DMS79 treated with DMSO at 0.1 percent for 48 hours (cell line): ENCODE measurements at regions not wholly inside any gene's neighbourhood (a gene's known extent, or its start where the extent isn't known, plus 50 kb on each side); places are given as distances from the start of the nearest gene placed in this dataset.
"Not testable (repeated sequence)": the region's sequence is repeated elsewhere in the genome, so short reads cannot be mapped to it uniquely, and the experiment has no call there.

ENCODE experiments used
- DNase-seq: peaks from one replicate; lab custom pipeline; 2025; lab: John Stamatoyannopoulos, UW

DNA sequence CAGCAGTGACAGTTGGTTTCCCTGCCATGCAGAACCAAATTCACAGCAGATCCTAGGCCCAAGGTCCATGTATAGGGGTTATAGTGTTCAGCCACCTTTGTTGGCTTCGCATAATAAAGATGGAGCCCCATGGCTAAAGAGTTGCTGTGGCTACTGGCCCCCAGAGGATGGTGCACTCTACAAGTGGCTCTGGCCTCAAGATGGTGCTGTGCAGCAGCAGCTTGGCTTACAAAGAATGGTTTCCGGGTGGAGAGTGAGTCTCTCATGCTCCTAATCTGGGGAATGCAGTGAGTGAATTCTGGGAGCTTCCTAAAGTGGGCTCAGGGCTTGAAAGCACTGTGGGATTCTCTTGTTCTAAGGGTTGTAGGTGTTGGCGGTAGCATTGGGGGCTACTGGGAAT lies 1199.7 kb downstream of the CNTNAP5 start:
- no peak for DNase-seq

DNA sequence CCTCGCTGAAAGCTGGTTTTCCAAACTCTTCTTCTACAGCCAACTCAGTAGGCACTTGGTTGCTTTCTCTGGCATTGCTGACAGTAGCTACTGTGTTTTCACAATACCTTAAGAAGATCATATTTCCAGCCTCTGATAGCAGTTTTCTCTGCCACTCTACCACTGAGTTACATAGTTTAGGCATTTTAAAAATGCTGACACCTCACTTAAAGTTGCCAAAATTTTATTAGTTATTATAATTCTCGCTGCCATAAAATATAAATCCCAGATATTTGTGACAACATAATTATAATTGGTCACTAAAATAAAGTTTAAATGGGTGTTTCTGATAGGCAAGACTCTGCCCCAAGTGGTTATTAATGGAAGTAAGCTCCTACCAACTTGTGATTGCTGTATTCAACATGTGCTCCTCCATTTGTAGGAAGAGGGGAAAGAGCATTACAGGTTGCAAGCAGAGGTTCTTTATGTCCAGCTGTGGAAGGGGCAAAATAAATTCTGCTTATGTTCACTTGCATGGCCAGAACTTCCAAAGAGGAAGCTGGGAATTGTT lies 1202.8 kb downstream of the CNTNAP5 start:
- no peak for DNase-seq

DNA sequence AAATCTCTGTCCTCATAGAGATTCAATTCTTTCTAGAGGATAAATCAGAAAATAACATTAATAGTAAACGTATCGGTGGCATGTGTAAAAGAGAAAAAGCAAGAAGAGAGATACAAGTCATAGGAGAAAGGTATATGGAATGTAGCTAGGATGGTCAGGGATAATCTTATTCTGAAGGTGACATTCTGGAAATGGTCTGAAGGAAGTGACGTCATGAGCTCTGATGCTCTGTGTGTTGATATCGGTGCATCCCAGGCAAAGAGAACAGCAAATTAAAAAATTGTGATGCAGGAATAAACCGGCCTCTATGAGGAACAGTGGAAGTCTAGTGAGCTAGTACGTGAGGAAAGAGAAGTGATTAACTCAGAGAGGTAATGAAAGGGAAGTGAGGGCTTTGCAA lies 1215.8 kb downstream of the CNTNAP5 start:
- DNase-seq = no peak

DNA sequence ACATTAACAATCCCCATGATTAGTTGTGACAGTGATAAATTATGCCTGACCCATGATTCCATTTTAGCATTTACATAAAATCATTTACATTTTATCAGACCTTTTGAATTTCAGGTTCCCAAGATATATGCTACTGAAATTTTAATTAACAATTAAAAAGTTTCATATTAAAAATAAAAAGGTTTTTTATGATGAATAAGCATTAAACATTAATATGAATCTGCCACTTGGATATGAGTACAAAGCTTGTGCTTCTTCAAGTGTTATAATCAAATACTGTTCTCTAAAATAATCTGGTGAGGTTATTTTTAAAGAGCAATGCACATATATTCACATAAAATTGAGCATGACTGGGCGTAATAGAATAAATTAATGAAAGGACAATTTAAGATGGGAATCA lies 1218.0 kb downstream of the CNTNAP5 start:
- DNase-seq = no peak

DNA sequence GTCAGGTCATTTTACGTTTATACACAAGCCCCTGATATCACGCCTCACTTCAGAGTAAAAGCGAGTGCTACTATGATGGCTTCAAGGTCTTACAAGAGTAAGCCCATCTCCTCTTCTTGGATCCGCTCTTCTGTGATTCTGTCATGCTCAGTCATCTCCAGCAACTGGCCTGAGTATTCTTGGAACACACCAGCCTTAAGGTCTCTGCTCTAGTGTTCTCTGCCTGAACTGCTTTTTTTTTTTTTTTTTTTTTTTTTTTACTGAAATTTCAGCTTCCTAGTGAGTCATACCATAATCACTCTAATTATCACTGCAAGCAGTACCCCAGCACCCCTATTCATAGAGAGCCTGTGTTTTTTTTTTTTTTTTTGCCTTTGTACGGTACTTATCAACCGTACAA lies 1228.9 kb downstream of the CNTNAP5 start:
- DNase-seq = no peak

DNA sequence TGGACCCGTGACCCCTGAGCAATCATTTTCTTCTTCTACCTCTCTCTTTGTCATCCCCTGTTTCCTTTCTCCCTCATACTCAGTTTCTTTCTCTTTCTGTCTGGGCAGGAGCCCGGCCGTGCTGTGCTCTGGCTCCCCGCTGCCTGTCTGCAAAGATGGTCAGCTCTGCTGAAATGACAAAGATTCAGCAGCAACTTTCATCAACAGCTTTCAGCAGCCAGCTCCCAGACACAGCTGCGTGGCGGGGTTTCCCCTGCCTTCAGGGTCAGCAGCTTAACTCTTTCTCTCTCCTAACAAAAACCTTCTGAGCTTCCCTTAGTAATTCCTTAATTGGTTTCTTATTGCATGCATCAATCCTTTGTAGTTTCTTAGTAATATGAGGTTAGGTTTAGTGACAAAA lies 1234.4 kb downstream of the CNTNAP5 start:
- no peak for DNase-seq

DNA sequence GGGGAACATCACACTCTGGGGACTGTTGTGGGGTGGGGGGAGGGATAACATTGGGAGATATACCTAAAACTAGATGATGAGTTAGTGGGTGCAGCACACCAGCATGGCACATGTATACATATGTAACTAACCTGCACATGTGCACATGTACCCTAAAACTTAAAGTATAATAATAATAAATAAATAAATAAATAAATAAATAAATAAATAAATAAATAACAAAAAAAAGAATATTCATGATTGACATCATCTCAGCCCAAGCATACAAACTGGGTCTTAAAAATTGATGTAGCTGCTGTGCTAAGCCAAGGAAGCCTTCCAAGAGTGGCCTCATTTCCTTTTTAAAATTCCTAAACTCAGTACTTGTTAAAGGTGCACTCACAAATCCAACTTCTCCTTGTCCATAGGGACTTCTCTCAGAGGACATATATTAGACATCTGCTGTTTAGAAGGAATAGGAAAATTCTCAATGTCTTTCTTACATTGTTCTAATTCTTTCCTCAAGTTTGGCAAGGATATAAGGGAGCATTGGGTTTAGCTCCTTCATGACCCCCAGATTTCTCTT lies 1235.4 kb downstream of the CNTNAP5 start:
- not testable (repeated sequence) for DNase-seq

DNA sequence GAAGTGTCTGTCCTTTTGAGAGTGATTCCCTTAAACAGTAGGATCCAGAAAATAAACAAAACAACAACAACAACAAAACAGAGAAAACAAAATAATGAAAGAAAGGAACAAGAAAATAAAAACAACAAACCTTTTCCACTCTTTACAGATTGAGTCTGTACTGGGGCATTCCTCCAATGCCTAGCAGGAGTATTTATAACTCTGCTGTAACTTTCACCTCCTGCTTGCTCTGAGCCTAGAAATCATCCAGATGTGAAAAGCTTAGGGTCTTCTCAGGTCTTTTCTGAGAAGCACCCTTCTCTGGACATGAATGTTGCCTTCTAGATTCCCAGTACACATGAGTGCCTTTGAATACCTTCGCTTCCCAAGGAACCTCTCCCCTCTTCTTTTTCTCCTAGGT lies 1239.4 kb downstream of the CNTNAP5 start:
- no peak for DNase-seq

DNA sequence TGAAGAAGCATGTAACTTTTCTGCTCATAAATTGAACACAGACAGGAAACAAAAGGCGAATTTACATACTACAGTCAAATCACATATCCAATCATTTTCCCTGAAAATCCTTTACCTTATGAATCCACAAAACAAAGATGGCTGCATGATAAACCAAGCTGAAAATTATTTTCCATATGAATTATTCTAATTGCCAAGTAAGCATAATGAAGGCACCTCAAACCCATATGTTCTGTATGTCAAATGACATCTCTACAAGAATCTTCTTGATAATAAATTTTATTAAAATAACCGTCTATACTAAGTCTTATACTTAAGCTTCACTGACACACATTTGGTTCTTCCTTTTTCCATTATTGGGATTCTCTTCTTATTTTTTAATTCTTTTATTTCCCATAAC lies 1242.6 kb downstream of the CNTNAP5 start:
- no peak for DNase-seq

DNA sequence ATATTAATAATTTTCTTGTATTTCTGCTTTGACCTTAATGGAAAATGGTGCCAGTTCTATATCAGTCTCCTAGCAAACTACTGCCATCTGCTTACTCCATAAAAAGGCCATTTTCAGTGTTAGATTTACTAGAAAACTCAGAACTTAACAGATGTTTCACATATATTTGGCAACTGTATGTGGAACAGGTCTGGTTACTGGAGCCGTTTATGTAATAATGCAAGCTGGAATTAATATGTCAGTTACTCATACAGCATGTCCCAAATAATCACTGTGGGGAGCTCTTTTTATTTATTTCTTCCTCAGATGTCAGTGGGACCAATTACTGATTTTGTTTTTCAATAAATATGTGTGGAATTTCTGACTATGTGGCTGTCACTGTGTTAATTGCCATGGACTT lies 1247.6 kb downstream of the CNTNAP5 start:
- no peak for DNase-seq

DNA sequence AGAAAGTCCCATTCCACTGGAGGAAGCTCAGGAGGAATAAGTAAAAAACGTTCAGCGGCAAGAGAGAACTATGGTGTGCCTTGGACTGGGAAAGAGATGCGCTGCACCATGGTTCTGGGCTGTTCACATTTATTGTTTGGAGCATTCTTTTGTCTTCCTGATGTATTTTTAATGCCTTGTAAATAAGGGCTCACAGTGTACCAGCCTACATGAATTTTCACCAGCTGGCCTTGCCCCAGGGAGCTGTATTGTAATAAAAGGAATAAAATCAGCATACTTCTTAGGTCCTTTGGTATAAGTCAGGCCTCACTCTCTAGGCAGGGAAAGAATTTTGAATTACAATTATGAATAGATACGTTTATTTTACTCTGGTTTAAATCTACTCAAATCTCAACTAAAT lies 1249.6 kb downstream of the CNTNAP5 start:
- no peak for DNase-seq

DNA sequence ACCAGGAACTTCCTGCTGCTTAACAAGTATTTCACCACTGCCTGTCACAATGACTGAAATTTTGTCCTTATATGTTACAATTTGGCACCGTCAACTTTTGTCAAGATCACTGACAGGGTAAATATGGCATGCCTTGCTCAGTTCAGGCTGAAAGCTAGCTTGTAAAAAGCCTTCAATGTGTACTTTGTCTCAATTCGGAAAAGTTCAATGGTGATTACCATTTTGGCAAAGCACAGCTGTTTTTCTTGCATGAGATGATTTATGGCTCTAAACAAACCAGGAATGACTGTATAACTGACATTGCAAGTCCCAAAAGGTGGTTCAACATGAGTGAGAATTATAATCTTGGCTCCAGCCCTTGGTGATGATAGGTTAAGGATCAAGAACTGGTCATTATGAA lies 1255.2 kb downstream of the CNTNAP5 start:
- no peak for DNase-seq

DNA sequence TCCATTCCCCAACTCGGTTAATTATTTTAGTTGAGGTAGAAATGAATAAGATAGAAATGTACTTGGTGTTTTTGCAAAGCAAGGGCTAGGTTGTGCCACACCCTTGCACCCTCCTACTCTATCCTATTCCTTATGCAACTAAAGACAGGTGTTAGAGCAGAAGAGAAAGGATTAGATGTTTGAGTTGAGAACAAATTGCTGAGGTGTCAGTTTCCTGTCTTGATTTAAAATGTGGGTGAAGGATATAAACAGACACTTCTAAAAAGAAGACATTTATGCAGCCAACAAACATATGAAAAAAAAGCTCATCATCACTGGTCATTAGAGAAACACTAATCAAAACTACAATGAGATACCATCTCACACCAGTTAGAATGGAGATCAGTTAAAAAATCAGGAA lies 1256.2 kb downstream of the CNTNAP5 start:
- DNase-seq = no peak

DNA sequence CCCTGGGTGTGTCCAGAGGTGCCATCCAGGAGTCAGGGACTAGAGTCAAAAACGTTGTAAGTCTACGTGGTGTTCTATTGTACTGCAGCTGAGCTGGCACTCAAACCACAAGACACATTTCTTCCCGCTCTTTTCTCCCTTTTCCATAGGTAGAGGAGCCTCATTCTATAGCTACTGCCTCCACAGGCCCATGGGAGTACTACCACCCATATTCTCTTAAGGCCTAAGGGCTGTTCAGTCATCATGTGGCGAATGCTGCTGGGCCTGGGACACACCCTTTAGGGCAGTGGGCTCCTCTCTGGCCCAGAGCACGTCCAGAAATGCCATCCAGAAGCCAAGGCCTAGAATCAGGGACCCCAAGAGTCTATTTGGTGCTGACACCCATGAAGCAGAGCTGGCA lies 1271.7 kb downstream of the CNTNAP5 start:
- DNase-seq = no peak

DNA sequence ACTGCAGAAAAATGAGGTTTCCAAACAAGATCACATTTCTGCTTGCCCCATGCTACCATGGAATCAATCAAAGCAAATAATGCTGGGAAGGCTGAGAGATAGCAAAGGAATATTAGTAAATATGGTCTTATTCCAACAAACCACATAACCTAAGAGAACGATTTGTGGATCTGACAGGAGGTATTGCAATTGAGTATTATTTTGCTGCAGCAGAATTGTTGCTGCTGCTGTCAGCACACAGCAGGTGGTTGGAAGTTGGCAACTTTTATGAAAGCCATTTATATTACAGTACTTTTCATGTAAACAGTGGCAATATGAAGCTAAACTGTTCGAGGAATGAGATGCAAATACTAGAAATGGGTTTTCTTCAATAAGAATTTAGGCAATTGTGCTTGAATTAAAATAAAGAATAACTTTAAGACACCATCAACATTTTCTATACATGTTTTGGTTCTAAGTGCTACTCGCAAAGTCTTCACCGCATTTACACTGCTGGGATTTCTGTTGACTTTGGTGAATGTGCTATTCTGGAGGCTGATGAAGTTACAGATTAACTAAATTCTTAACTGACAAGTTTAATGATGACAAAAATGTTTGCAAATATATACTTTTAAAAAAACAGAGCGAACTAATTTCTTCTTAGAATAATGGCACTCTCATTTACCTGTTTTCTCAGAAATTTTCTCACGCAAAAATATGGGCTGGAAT lies 1285.7 kb downstream of the CNTNAP5 start:
- DNase-seq = no peak

DNA sequence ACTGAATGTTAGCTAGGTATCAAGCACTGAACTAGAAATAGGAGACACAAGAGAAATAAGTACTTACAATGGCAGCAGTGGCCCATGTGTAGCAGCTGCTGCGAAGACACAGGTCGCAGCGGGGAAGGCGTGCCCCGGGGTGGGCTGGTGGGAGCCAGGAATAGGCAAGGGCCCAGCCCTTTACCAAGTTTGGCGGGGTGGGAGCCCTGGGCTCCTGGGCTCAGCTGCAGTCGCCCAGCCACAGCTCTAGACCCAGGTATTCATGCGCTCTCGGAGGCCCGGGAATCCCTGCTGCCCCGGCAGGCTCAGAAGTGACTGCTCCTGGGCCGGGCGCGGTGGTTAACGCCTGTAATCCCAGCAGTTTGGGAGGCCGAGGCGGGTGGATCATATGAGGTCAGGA lies 1287.3 kb downstream of the CNTNAP5 start:
- DNase-seq = no peak

DNA sequence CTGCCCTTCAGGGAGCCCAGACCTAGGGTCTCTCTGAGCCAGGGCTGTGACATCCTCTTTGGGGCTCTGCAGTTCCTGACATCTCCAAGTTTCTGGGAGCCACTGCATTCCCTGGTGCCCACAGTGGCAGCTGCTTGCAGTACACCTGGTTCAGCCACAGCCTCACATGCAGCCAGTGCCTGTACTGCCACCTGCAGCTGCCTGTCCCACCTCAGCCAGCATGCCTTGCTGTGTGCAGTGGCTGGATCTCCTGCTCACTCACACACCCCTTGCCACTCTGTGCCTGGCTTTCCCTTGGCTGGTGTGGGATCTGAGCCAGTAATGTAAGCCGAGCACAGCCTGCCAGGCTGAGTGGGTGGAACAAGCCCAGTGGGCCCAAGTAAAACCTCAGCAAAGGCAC lies 1288.7 kb downstream of the CNTNAP5 start:
- no peak for DNase-seq

DNA sequence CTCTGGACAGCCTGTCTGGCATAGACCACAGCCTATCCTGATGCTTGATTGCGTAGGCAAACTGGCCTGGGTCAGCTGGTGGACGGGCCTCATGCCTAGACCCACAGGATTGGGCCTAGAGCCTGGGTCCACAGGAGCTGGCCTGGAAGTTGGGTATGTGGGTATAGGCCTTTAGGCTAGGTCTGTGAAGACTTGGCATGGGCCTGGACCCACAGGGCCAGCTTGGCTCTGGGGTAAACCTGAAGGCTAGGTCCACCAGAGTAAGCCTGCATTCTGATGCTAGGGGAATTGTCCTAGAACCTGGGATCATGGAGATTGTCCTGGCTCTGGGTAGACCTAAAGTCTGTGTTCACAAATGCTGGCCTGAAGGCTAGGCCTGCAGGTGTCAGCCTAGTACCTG lies 1293.7 kb downstream of the CNTNAP5 start:
- DNase-seq = no peak

DNA sequence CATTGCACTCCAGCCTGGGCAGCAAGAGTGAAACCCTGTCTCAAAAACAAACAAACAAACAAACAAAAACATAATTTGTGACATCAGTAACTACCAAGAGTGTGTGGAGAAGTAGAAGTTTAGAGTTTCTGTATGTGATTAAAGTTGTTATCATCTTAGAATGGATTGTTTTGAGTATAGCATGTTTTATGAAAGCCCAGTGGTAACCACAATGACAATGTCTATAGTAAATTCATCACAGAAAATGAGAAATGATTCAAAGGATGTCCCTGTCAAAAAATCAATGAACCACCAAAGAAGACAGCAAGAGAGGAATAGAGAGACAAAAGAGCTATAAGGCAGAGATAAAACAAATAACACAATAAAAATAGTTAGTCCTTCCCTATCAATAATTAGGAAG lies 1299.2 kb downstream of the CNTNAP5 start:
- no peak for DNase-seq

DNA sequence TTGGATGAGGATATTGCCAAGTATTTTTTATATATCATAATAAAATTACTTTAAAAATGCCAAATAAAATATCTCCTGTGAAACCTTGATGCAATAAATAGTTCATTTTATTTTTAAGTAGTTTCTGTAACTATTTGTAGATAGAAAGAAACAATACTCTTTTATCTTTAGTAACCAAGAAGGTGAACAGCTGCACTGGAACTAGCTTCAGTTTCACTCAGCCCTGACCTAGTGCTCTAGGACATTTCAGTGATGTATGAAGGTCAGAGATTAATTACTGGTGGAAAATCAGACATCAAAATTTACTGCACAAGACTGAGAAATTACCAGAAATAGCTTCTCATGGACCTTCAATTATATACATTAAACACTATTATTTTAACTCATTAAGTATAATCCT lies 1305.0 kb downstream of the CNTNAP5 start:
- DNase-seq = no peak

DNA sequence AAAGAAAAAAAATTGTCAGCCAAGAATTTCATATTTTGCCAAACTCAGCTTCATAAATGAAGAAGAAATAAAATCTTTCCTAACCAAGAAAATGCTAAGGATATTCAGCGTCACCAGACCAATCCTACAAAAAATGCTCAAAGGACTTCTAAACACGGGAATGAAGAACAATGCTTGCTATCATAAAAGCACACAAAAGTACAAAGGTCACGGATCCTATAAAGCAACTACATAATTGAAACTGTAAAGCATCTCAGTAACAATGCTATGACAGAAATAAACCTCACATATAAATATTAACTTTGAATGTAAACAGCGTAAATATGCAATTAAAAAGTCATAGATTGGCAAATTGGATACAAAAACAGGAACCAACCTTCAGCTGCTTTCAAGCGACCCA lies 1314.6 kb upstream of the GYPC start:
- no peak for DNase-seq

DNA sequence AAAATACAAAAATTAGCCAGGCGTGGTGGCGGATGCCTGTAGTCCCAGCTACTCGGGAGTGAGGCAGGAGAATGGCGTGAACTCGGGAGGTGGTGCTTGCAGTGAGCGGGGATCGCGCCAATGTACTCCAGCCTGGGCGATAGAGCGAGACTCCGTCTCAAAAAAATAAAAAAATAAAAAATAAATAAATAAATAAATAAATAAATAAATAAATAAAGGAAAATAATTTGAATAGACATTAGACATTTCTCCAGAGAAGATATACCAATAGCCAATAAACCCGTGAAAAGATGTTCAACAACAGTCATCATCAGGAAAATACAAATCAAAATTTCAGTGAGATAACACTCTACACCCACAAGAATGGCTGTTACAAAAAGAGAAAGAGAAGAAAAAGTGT lies 1302.4 kb upstream of the GYPC start:
- not testable (repeated sequence) for DNase-seq

DNA sequence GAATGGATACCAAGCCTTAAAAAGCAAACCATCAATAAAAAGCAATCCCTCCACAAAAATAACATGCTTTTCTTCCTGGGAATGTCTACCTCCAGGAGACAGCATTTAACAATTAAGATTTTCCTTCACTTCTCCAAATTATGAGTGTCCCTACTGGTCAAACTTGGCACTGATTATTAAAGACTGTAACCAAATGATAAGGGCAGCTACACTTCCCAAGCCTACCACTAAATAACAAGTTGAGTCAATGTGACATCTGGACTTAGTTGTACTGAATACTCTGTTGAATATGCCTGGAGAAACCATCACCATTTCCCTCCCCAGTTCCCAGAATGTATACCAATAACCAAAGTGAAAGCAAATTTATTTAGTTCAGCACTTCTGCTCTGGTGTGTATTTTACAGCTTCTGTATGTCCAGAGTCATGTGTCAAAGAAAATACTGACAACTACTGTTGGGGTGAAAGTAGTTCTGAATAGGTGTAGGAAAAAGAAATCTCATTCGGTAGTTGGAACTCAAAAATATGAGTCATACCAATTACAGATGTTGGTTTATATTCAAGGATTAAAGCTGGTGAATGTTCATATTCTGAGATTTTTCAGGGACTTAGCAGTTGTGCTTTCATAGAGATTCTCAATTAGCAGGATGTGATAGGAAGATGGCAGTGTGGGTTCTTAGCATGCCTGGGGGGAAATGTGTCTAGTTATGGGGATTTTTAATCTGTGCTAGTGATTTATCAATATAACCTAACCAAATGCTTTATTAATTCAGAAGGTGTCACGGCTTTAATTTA lies 1291.6 kb upstream of the GYPC start:
- DNase-seq = no peak
